Right lobe of liver (tissue), 6 donors: ENCODE measurements at regions not wholly inside any gene's neighbourhood (a gene's known extent, or its start where the extent isn't known, plus 50 kb on each side); places are given as distances from the start of the nearest gene placed in this dataset.

Experiments
- ATAC-seq, 4 donors: fragments of 200-7000 bp; cut with Tn5 transposase; one replicate each; pipeline ENCODE4 v1.9.1; 2020; ENCODE audit warnings: mild to moderate bottlenecking in 4 of 4, moderate library complexity in 4 of 4
- DNase-seq, 3 donors: peaks; one replicate each; pipeline ENCODE4 v3.0.0-alpha.2; 2020
- H3K27ac ChIP-seq, 3 donors: fragments of 200-600 bp; one replicate each; pipeline ENCODE4 v1.8.0; 2022
- H3K27me3 ChIP-seq, 2 donors: fragments of 200-600 bp; one replicate each; pipeline ENCODE4 v1.8.0; 2022
- H3K36me3 ChIP-seq, 4 donors: fragments of 200-600 bp; sonication (generic) in 1 of 4; one replicate each; pipeline versions ENCODE4 v1.5.1 to v1.8.0; 2017 to 2022; ENCODE audit warnings: control low read depth in 1 of 4
- H3K4me1 ChIP-seq, 4 donors: fragments of 200-600 bp; sonication (generic) in 1 of 4; one replicate each; pipeline versions ENCODE4 v1.5.1 to v1.8.0; 2017 to 2022; ENCODE audit warnings: control low read depth in 1 of 4
- H3K4me3 ChIP-seq, 3 donors: fragments of 200-600 bp; one replicate each; pipeline ENCODE4 v1.8.0; 2022
- H3K9me3 ChIP-seq, 4 donors: fragments of 200-600 bp; sonication (generic) in 1 of 4; one replicate each; pipeline versions ENCODE4 v1.5.1 to v1.8.0; 2017 to 2022; ENCODE audit warnings: control low read depth in 1 of 4
- POLR2A ChIP-seq: fragments of 450-650 bp; IDR thresholded peaks from one replicate; pipeline ENCODE4 v1.6.1; 2017; ENCODE audit warnings: antibody characterized with exemption, mild to moderate bottlenecking
- WGBS: methylation state at CpG from one replicate; pipeline ENCODE4 v1.1.6; 2018; ENCODE audit warnings: low coverage, low lambda C conversion rate; ENCODE audit not compliant: insufficient coverage; ENCODE audit errors: missing lambda C conversion rate; 5-methylcytosine and 5-hydroxymethylcytosine counted together
- intact Hi-C, 2 donors: fragments of 100-400 bp; cut with DNase I; formaldehyde crosslinking; loops; one replicate each; pipeline versions ENCODE4 v1.11.2 to v1.14.1; 2022
- TF ChIP-seq, protein P1 (sequence below), 4 donors: fragments of 200-600 bp in 3 of 4; fragments of 450-650 bp in 1 of 4; IDR thresholded peaks; one replicate each; pipeline versions ENCODE4 v1.5.1 to v1.8.0; 2016 to 2022; ENCODE audit warnings: antibody characterized with exemption in 4 of 4, mild to moderate bottlenecking in 2 of 4
- donor health status: DM: no; HTN: yes; CAD: no.
- donor health status: DM: no; HTN: no; CAD: no.
- donor health status: DM: no; HTN: no; CAD: no.
- donor health status: DM: no; HTN: yes; CAD: no.
- donor health status: DM: no; HTN: yes; CAD: no.

DNA sequence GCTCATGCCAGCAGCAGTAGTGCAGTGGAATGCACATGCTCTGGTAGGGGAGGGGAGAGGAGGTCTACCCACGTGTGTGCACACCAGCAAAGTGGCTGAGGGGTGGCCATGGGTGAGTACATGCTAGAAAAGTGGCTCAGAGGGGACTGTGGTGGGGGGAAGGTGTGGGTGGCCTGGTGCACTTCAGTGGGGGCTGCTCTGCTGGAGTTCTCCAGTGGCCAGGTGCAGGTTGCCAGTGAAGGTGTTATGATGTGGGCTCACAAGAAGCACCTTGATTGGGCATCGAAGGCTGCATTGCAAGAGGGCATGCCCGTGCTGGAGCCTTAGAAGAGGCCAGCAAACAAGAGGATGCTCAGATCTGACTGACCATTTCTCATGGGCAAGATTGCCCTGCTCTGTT, 613.6 kb upstream of the PHF14 start:
- no peaks in the 10 kb centered on the region for H3K9me3 ChIP-seq
- no peaks in the 10 kb centered on the region for H3K4me1 ChIP-seq
- TF ChIP-seq POLR2A = no peak
- TF ChIP-seq, protein P1, sequence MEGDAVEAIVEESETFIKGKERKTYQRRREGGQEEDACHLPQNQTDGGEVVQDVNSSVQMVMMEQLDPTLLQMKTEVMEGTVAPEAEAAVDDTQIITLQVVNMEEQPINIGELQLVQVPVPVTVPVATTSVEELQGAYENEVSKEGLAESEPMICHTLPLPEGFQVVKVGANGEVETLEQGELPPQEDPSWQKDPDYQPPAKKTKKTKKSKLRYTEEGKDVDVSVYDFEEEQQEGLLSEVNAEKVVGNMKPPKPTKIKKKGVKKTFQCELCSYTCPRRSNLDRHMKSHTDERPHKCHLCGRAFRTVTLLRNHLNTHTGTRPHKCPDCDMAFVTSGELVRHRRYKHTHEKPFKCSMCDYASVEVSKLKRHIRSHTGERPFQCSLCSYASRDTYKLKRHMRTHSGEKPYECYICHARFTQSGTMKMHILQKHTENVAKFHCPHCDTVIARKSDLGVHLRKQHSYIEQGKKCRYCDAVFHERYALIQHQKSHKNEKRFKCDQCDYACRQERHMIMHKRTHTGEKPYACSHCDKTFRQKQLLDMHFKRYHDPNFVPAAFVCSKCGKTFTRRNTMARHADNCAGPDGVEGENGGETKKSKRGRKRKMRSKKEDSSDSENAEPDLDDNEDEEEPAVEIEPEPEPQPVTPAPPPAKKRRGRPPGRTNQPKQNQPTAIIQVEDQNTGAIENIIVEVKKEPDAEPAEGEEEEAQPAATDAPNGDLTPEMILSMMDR (IDR thresholded peaks at IDR 0.05) = no peak
- DNase-seq = no peak
- ATAC-seq = no peak
- WGBS = 10% methylated on average over 2 of the region's 3 CpGs
- intact Hi-C loops = no loop called here
- H3K4me3 ChIP-seq = no peak overlapping the region
- H3K36me3 ChIP-seq = no peaks in the 10 kb centered on the region
- no peak overlapping the region for H3K27ac ChIP-seq
- H3K27me3 ChIP-seq = no peaks in the 10 kb centered on the region

DNA sequence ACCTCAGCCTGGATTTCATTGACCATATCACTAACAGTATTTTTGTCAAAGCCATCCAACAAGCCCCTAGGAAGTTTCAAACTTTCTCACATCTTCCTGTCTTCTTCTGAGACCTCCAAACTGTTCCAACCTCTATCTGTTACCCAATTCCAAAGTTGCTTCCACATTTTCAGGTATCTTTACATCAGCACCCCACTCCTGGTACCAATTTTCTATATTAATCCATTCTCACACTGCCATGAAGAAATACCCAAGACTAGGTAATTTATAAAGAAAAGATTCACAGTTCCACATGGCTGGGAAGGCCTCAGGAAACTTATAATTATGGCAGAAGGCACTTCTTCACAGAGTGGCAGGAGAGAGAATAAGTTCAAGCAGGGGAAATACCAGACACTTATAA, 571.9 kb upstream of the PHF14 start:
- Histone ChIP-seq H3K27me3 (no peaks in the 10 kb centered on the region), H3K9me3 (peaks cover 0 to 2% (median 0%) of the 10 kb centered on the region in 4 donors), H3K4me3 (no peak overlapping the region), H3K36me3 (no peaks in the 10 kb centered on the region), H3K27ac (no peak overlapping the region), H3K4me1 (no peaks in the 10 kb centered on the region)
- DNase-seq (no peak), ATAC-seq (no peak)
- TF ChIP-seq, protein P1 (IDR thresholded peaks at IDR 0.05) = no peak
- no peak for TF ChIP-seq POLR2A
- intact Hi-C loops = no loop called here

DNA sequence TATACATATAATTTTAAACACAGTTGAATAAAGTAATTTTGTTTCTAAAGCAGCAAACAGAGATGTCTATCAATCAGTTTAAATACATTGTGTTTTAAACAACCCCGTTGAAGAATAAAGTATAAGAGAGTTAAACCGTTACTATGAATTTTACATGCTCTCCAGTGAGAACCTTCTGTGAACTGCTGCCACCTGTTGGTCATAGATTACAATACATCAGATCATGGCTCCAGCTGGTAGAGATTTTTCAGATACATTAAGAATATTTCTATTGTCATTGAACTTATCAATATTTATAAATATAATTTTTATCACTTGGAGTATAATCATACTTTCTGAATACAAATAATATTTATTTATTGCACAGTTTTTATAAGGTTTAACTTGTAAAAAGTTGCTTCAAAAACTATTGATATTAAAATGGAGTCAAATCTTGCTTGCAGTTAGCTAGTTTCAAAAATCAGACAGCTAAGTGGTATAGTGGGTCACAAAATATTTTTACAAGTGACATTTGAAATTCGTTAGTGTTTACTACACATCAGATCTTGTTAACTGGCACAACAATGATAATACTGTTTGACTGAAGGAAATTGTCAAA, 561.2 kb upstream of the PHF14 start:
- TF ChIP-seq, protein P1 (IDR thresholded peaks at IDR 0.05) = peak; percentile 54 to 82 (median 71)
- no peak for TF ChIP-seq POLR2A
- Histone ChIP-seq H3K4me1 (no peaks in the 10 kb centered on the region), H3K4me3 (no peak overlapping the region), H3K9me3 (no peaks in the 10 kb centered on the region), H3K36me3 (no peaks in the 10 kb centered on the region), H3K27ac (no peak overlapping the region), H3K27me3 (no peaks in the 10 kb centered on the region)
- DNase-seq = peak in 1 of 3 donors; percentile 46
- WGBS = 0% methylated on average over 3 of the region's 3 CpGs
- peak; percentile 74 to 83 (median 78) for ATAC-seq
- intact Hi-C loops = no loop called here

DNA sequence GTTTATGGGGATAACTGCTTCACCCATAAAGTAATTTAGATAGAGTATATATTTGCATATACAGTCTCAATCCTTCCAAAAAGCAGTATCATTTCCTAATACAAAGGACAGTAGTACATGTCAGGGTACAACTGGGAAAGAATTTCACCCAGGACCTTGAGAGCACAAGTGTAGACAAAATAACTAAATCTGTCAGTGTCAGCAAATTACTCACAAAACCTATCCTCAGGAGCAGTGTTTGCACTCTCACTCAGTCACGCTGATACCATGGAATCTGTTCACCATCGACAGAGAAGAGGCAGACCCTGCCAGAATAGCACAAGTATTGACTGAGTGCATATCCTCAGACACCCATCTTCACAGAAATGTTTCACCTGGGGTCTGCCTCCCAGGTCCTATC, 554.7 kb upstream of the PHF14 start:
- H3K36me3 ChIP-seq = no peaks in the 10 kb centered on the region
- H3K4me3 ChIP-seq = no peak overlapping the region
- no peak overlapping the region for H3K27ac ChIP-seq
- intact Hi-C loops = no loop called here
- TF ChIP-seq, protein P1 (IDR thresholded peaks at IDR 0.05) = no peak
- no peak for TF ChIP-seq POLR2A
- no peak for ATAC-seq
- H3K27me3 ChIP-seq = no peaks in the 10 kb centered on the region
- no peaks in the 10 kb centered on the region for H3K4me1 ChIP-seq
- 14% methylated on average over 2 of the region's 2 CpGs for WGBS
- no peak for DNase-seq
- H3K9me3 ChIP-seq = no peaks in the 10 kb centered on the region

DNA sequence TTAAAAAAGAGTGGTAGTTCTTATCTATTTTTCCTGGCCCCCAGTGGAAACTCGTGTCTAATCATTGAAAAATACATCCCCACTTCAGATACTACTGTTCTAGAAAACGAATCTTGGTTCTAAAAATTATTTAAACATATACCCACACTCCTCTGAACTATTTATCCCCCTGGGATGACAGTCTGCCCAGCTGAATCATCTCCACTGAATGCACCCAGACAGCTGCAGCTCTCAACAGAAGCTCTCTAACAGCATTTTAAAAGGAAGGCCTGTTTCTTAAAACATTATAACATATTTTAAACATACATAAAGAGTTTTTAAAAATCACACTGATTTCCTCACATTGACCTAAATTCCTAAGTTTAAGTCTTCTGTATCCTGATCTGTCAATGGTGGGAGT, 544.6 kb upstream of the PHF14 start:
- Histone ChIP-seq H3K27me3 (no peaks in the 10 kb centered on the region), H3K36me3 (no peaks in the 10 kb centered on the region), H3K27ac (no peak overlapping the region), H3K9me3 (no peaks in the 10 kb centered on the region), H3K4me3 (no peak overlapping the region), H3K4me1 (no peaks in the 10 kb centered on the region)
- intact Hi-C loops = no loop called here
- DNase-seq = no peak
- no peak for ATAC-seq
- TF ChIP-seq POLR2A = no peak
- TF ChIP-seq, protein P1 (IDR thresholded peaks at IDR 0.05) = no peak
- WGBS = 13% methylated on average over 2 of the region's 2 CpGs
